Panc1 (cell line): ENCODE measurements at regions not wholly inside any gene's neighbourhood (a gene's known extent, or its start where the extent isn't known, plus 50 kb on each side); places are given as distances from the start of the nearest gene placed in this dataset.

Experiments
- ATAC-seq: fragments of 200-7000 bp; cut with Tn5 transposase; 2 replicates; pipeline ENCODE4 v1.9.1; 2020; ENCODE audit warnings: mild to moderate bottlenecking, moderate library complexity
- BruUV-seq: library from RNA; stranded (reverse); fragments of 400-500 nt; replicated peaks from 2 replicates; lab custom pipeline; 2021; lab: Mats Ljungman, UMichigan
- CTCF ChIA-PET: fragments of 300-600 bp; sonication (Branson Sonifier 250); formaldehyde crosslinking; loops from one replicate; lab custom pipeline; 2022; ENCODE audit warnings: antibody characterized with exemption; lab: Charles Lee
- POLR2A ChIA-PET: fragments of 300-600 bp; sonication (Branson Sonifier 250); formaldehyde crosslinking; loops from one replicate; lab custom pipeline; 2022; ENCODE audit warnings: antibody characterized with exemption; lab: Charles Lee
- DNase-seq: peaks from one replicate; pipeline ENCODE4 v3.0.0-alpha.2; 2010; ENCODE audit warnings: low read depth, low spot score
- H3K27ac ChIP-seq: 2 replicates; pipeline ENCODE4 v1.5.1; 2011; ENCODE audit warnings: mild to moderate bottlenecking, low read length, inconsistent platforms
- H3K27me3 ChIP-seq: fragments of 200-500 bp; sonication (Bioruptor generic); 2 replicates; pipeline ENCODE4 v1.6.0; 2014; ENCODE audit warnings: low read length, inconsistent platforms; ENCODE audit not compliant: control insufficient read depth, insufficient read depth
- H3K36me3 ChIP-seq: fragments of 200-500 bp; sonication (Bioruptor generic); 2 replicates; pipeline ENCODE4 v1.5.1; 2014; ENCODE audit warnings: inconsistent platforms, mild to moderate bottlenecking, low read length, moderate library complexity; ENCODE audit not compliant: control insufficient read depth, insufficient read depth
- H3K4me1 ChIP-seq: 2 replicates; pipeline ENCODE4 v1.5.1; 2011; ENCODE audit warnings: inconsistent platforms, mild to moderate bottlenecking, low read length, moderate library complexity; ENCODE audit not compliant: control insufficient read depth, insufficient read depth
- H3K4me3 ChIP-seq, 2 experiments: 2 replicates each; pipeline ENCODE4 v1.5.1; 2011 to 2012; ENCODE audit warnings: low read depth in 2 of 2, low read length in 2 of 2, mild to moderate bottlenecking in 2 of 2, inconsistent platforms in 1 of 2, moderate library complexity in 1 of 2
- H3K9me3 ChIP-seq: fragments of 200-500 bp; sonication (Bioruptor generic); 2 replicates; pipeline ENCODE4 v1.5.1; 2014; ENCODE audit warnings: low read depth, mild to moderate bottlenecking, inconsistent platforms, low read length, moderate library complexity; ENCODE audit not compliant: control insufficient read depth, insufficient read depth
- POLR2AphosphoS5 ChIP-seq: IDR thresholded peaks from 2 replicates; pipeline ENCODE4 v1.6.1; 2012; ENCODE audit warnings: mild to moderate bottlenecking, low read depth, low read length, moderate library complexity
- REST ChIP-seq, 2 experiments: IDR thresholded peaks; 2 replicates each; pipeline ENCODE4 v1.6.1; 2011 to 2012; ENCODE audit warnings: low read depth in 2 of 2, control low read depth in 1 of 2, low read length in 1 of 2, mild to moderate bottlenecking in 1 of 2, moderate library complexity in 1 of 2; ENCODE audit not compliant: insufficient read depth in 1 of 2
- SIN3A ChIP-seq: IDR thresholded peaks from 2 replicates; pipeline ENCODE4 v1.6.1; 2012; ENCODE audit warnings: low read depth, mild to moderate bottlenecking, low read length, moderate library complexity, borderline replicate concordance; ENCODE audit not compliant: insufficient read depth
- TCF7L2 ChIP-seq: IDR thresholded peaks from 2 replicates; pipeline ENCODE4 v1.6.1; 2011; ENCODE audit warnings: mild to moderate bottlenecking, low read depth, low read length, inconsistent platforms
- in situ Hi-C: cut with HindIII; loops from 2 replicates; pipeline ENCODE4 v1.10.0; 2016; ENCODE audit warnings: low sequenced_read_pairs, low pct_unique_long_range_greater_than_20kb
- intact Hi-C: fragments of 100-400 bp; cut with micrococcal nuclease; formaldehyde crosslinking; loops from one replicate; pipeline ENCODE4 v1.10.0; 2022; ENCODE audit not compliant: unreplicated experiment
- TF ChIP-seq, protein P1 (sequence below): fragments of 450-650 bp; IDR thresholded peaks from 2 replicates; pipeline ENCODE4 v1.5.1; 2017; ENCODE audit warnings: mild to moderate bottlenecking

GRCh38 chr6:140966676-140967075, 1166.0 kb upstream of the GJE1 start:
- CTCF ChIA-PET, result no interaction called here
- TF ChIP-seq REST (IDR thresholded peaks at IDR 0.05; ENCODE audit: insufficient read depth in 1 of 2, low read depth in 2 of 2, low read length in 1 of 2) (no peak), POLR2AphosphoS5 (no peak), TCF7L2 (no peak), SIN3A (no peak)
- TF ChIP-seq, protein P1, sequence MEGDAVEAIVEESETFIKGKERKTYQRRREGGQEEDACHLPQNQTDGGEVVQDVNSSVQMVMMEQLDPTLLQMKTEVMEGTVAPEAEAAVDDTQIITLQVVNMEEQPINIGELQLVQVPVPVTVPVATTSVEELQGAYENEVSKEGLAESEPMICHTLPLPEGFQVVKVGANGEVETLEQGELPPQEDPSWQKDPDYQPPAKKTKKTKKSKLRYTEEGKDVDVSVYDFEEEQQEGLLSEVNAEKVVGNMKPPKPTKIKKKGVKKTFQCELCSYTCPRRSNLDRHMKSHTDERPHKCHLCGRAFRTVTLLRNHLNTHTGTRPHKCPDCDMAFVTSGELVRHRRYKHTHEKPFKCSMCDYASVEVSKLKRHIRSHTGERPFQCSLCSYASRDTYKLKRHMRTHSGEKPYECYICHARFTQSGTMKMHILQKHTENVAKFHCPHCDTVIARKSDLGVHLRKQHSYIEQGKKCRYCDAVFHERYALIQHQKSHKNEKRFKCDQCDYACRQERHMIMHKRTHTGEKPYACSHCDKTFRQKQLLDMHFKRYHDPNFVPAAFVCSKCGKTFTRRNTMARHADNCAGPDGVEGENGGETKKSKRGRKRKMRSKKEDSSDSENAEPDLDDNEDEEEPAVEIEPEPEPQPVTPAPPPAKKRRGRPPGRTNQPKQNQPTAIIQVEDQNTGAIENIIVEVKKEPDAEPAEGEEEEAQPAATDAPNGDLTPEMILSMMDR, result no peak
- no peak for DNase-seq
- in situ Hi-C loops (no loop called here), intact Hi-C loops (no loop called here)
- H3K4me1 ChIP-seq, result no peaks in the 10 kb centered on the region
- H3K36me3 ChIP-seq, result no peaks in the 10 kb centered on the region
- H3K4me3 ChIP-seq, result no peak overlapping the region
- no TSS peak for BruUV-seq
- POLR2A ChIA-PET, result no interaction called here
- no peak for ATAC-seq
- no peaks in the 10 kb centered on the region for H3K27me3 ChIP-seq
- H3K9me3 ChIP-seq, result no peaks in the 10 kb centered on the region
- no peak overlapping the region for H3K27ac ChIP-seq

GRCh38 chr6:140960566-140960965, 1172.2 kb upstream of the GJE1 start:
- no peak overlapping the region for H3K4me3 ChIP-seq
- no peaks in the 10 kb centered on the region for H3K27me3 ChIP-seq
- H3K9me3 ChIP-seq, result no peaks in the 10 kb centered on the region
- intact Hi-C loops (no loop called here), in situ Hi-C loops (no loop called here)
- POLR2A ChIA-PET, result no interaction called here
- no peaks in the 10 kb centered on the region for H3K36me3 ChIP-seq
- ATAC-seq, result no peak
- no peak for DNase-seq
- no peaks in the 10 kb centered on the region for H3K4me1 ChIP-seq
- CTCF ChIA-PET, result no interaction called here
- H3K27ac ChIP-seq, result peak overlapping the region; percentile 3; the same call in 1 of the 2 replicates
- no TSS peak for BruUV-seq
- TF ChIP-seq, protein P1, result no peak
- TF ChIP-seq TCF7L2 (no peak), POLR2AphosphoS5 (no peak), SIN3A (no peak), REST (IDR thresholded peaks at IDR 0.05; ENCODE audit: insufficient read depth in 1 of 2, low read depth in 2 of 2, low read length in 1 of 2) (no peak)
